ENCODE measurements at regions not wholly inside any gene's neighbourhood (a gene's known extent, or its start where the extent isn't known, plus 50 kb on each side); places are given as distances from the start of the nearest gene placed in this dataset.

DNA sequence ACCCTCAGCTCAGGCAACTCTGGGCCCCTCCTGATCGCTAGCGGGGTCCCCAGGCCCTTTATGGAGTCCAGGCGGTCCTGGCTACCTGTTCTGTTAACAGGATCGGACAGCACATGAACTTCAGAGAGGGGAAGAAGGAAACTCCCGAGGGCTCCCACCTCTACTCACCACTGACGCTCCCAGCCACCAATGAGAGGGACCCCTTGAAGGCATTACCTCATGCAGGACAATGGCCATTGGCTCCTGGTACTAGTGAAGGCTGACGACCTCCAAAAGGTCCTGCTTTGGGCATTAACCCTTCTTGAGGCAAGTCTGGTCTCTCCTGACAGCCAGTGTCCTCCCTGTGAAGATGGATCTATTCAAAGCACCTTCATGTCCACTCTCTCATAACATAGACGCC is 71.5 kb upstream of the LMO1 start:
- Histone ChIP-seq H3K4me2 (replicated peaks; ENCODE audit: low read depth, low read length, poor library complexity, severe bottlenecking) (no peak overlapping the region), H3K79me2 (ENCODE audit: control insufficient read depth, insufficient read depth, low read length) (no peaks in the 10 kb centered on the region), H3K9me3 (ENCODE audit: control extremely low read depth in 1 of 3, control insufficient read depth in 2 of 3, insufficient read depth in 1 of 3, low read length in 2 of 3) (no peaks in the 10 kb centered on the region), H3K27ac (ENCODE audit: low read length in 2 of 2) (no peak overlapping the region), H3K27me3 (replicated peaks in 1 of 4; ENCODE audit: control extremely low read depth in 1 of 4, control insufficient read depth in 3 of 4, insufficient read depth in 4 of 4, low read length in 3 of 4) (no peaks in the 10 kb centered on the region), H3K4me1 (ENCODE audit: control insufficient read depth in 2 of 2, insufficient read depth in 2 of 2, low read length in 2 of 2) (peaks cover 18 to 30% of the 10 kb centered on the region in 2 donors), H3K4me3 (ENCODE audit: control extremely low read depth in 1 of 5, extremely low read depth in 1 of 5, insufficient read depth in 1 of 5, low read depth in 2 of 5, low read length in 4 of 5) (no peak overlapping the region), H4K20me1 (ENCODE audit: control insufficient read depth, insufficient read depth, low read length, poor library complexity, severe bottlenecking) (no peaks in the 10 kb centered on the region), H3K9ac (ENCODE audit: low read length) (no peak overlapping the region), H2AFZ (ENCODE audit: insufficient read depth, low read depth, low read length, poor library complexity, severe bottlenecking) (no peak overlapping the region), H3K36me3 (replicated peaks in 1 of 2; ENCODE audit: control extremely low read depth in 1 of 2, control insufficient read depth in 1 of 2, extremely low read depth in 1 of 2, insufficient read depth in 2 of 2, low read length in 1 of 2) (no peaks in the 10 kb centered on the region)
- 95% methylated on average over 7 of the region's 8 CpGs for WGBS (ENCODE audit: insufficient coverage)
- ChIA-PET CTCF (no interaction called here), POLR2A (no interaction called here)
- no peak for ATAC-seq (ENCODE audit: low read depth)
- Mint-ChIP-seq H3K9me3 (ENCODE audit: insufficient read depth) (no peaks in the 10 kb centered on the region), H3K27ac (no peak overlapping the region), H3K27me3 (peaks cover 7% of the 10 kb centered on the region), H3K4me1 (peaks cover 20% of the 10 kb centered on the region), H3K4me3 (no peak overlapping the region)
- TF ChIP-seq EZH2 (IDR thresholded peaks at IDR 0.05; ENCODE audit: borderline replicate concordance, insufficient read depth, low read depth, low read length, poor library complexity, severe bottlenecking): no peak
- TF ChIP-seq, protein P1, sequence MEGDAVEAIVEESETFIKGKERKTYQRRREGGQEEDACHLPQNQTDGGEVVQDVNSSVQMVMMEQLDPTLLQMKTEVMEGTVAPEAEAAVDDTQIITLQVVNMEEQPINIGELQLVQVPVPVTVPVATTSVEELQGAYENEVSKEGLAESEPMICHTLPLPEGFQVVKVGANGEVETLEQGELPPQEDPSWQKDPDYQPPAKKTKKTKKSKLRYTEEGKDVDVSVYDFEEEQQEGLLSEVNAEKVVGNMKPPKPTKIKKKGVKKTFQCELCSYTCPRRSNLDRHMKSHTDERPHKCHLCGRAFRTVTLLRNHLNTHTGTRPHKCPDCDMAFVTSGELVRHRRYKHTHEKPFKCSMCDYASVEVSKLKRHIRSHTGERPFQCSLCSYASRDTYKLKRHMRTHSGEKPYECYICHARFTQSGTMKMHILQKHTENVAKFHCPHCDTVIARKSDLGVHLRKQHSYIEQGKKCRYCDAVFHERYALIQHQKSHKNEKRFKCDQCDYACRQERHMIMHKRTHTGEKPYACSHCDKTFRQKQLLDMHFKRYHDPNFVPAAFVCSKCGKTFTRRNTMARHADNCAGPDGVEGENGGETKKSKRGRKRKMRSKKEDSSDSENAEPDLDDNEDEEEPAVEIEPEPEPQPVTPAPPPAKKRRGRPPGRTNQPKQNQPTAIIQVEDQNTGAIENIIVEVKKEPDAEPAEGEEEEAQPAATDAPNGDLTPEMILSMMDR (IDR thresholded peaks at IDR 0.05): no peak
- DNase-seq: no peak
- intact Hi-C loops (cut with micrococcal nuclease): no loop called here

DNA sequence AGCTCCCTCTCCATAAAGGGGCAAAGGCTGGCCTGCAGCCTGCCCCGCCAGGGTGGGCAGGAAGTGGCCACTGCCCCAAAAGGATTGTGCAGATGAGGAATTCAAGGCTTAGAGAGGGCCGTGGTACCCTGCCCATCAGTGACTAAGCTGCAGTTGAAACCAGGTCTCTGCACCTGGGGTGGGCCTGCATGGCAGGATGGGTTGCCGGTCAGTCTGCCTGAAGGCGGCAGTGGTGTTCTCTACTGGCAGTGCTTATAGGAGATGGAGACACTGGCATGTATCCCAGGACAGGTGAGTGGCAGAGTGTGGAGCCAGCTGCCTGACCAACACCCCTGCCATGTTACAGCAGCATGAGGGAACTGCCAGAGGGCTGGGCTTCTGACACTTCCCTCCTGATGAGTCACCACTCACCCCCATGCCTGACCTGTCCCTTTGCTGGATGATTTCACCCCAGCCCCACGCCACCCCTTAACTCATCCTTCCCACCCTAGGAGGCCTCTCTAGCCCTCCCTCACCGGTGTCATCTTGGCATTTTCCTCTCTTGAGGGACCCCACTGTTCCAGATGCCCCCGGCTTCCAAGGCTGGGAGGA is 70.2 kb upstream of the LMO1 start:
- Histone ChIP-seq H3K36me3 (replicated peaks in 1 of 2; ENCODE audit: control extremely low read depth in 1 of 2, control insufficient read depth in 1 of 2, extremely low read depth in 1 of 2, insufficient read depth in 2 of 2, low read length in 1 of 2) (no peaks in the 10 kb centered on the region), H3K4me2 (replicated peaks; ENCODE audit: low read depth, low read length, poor library complexity, severe bottlenecking) (no peak overlapping the region), H3K27me3 (replicated peaks in 1 of 4; ENCODE audit: control extremely low read depth in 1 of 4, control insufficient read depth in 3 of 4, insufficient read depth in 4 of 4, low read length in 3 of 4) (peaks cover 0 to 2% (median 0%) of the 10 kb centered on the region in 4 experiments), H4K20me1 (ENCODE audit: control insufficient read depth, insufficient read depth, low read length, poor library complexity, severe bottlenecking) (no peaks in the 10 kb centered on the region), H2AFZ (ENCODE audit: insufficient read depth, low read depth, low read length, poor library complexity, severe bottlenecking) (no peak overlapping the region), H3K9ac (ENCODE audit: low read length) (no peak overlapping the region), H3K79me2 (ENCODE audit: control insufficient read depth, insufficient read depth, low read length) (no peaks in the 10 kb centered on the region), H3K27ac (ENCODE audit: low read length in 2 of 2) (no peak overlapping the region), H3K4me1 (ENCODE audit: control insufficient read depth in 2 of 2, insufficient read depth in 2 of 2, low read length in 2 of 2) (peaks cover 21 to 35% of the 10 kb centered on the region in 2 donors), H3K9me3 (ENCODE audit: control extremely low read depth in 1 of 3, control insufficient read depth in 2 of 3, insufficient read depth in 1 of 3, low read length in 2 of 3) (no peaks in the 10 kb centered on the region), H3K4me3 (ENCODE audit: control extremely low read depth in 1 of 5, extremely low read depth in 1 of 5, insufficient read depth in 1 of 5, low read depth in 2 of 5, low read length in 4 of 5) (no peak overlapping the region)
- Mint-ChIP-seq H3K4me1 (peaks cover 19% of the 10 kb centered on the region), H3K9me3 (ENCODE audit: insufficient read depth) (no peaks in the 10 kb centered on the region), H3K27me3 (peaks cover 7% of the 10 kb centered on the region), H3K4me3 (no peak overlapping the region), H3K27ac (no peak overlapping the region)
- no peak for ATAC-seq (ENCODE audit: low read depth)
- intact Hi-C loops (cut with micrococcal nuclease): no loop called here
- WGBS (ENCODE audit: insufficient coverage): 91% methylated on average over 7 of the region's 7 CpGs
- no peak for TF ChIP-seq EZH2 (IDR thresholded peaks at IDR 0.05; ENCODE audit: borderline replicate concordance, insufficient read depth, low read depth, low read length, poor library complexity, severe bottlenecking)
- TF ChIP-seq, protein P1 (IDR thresholded peaks at IDR 0.05): no peak
- DNase-seq: no peak
- ChIA-PET CTCF (no interaction called here), POLR2A (no interaction called here)

Data from B cell (primary cell).